ENCODE measurements at regions not wholly inside any gene's neighbourhood (a gene's known extent, or its start where the extent isn't known, plus 50 kb on each side); places are given as distances from the start of the nearest gene placed in this dataset.
"Not testable (repeated sequence)": the region's sequence is repeated elsewhere in the genome, so short reads cannot be mapped to it uniquely, and the experiment has no call there.

DNA sequence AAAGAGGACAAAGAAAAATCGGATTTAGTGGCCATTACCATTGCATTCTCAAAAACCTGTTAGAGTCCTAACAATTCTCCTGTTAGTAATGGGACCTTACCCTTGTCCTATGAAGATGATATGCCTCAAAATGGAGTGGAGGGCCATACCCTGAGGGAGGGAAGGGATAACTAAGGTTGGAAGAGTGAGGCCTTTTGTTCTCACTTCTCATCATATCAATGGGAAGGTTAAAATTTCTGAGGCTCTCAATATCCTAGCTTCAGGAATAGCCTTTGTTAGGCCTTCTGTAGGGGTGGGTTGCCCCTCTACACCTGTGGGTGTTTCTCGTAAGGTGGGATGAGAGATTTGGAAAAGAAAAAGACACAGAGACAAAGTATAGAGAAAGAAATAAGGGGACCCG, 109.4 kb upstream of the SGIP1 start:
- in situ Hi-C loops (cut with HindIII; ENCODE audit: low pct_unique_long_range_greater_than_20kb, low sequenced_read_pairs): not testable (repeated sequence)

DNA sequence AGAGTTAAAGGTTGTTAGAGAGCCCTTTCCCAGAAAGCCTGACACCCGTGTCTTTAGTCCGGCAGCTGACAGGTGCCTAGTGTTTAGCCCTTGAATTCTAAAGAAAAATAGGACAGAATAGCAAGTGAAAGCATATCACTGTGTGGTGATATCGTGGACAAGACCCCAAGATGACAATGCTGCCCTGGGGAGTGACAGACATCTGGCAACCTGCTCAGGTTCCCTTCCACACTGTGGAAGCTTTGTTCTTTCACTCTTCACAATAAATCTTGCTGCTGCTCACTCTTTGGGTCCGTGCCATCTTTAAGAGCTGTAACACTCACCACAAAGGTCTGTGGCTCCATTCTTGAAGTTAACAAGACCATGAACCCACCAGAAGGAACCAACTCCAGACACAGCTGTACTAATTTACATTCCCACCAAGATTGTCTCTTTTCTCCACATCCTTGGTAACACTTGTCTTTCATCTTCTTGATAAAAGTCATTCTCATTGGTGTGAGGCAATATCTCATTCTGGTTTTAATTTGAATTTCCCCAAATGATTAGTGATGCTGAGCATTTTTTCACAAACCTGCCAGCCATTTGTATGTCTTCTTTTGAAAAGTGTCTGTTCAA, 107.6 kb upstream of the SGIP1 start:
- in situ Hi-C loops (cut with HindIII; ENCODE audit: low pct_unique_long_range_greater_than_20kb, low sequenced_read_pairs): no loop called here
- no peak for DNase-seq (ENCODE audit: low read depth)

More for the DNA sequence above, 109.4 kb upstream of the SGIP1 start:
- not testable (repeated sequence) for DNase-seq (ENCODE audit: low read depth)

DNA sequence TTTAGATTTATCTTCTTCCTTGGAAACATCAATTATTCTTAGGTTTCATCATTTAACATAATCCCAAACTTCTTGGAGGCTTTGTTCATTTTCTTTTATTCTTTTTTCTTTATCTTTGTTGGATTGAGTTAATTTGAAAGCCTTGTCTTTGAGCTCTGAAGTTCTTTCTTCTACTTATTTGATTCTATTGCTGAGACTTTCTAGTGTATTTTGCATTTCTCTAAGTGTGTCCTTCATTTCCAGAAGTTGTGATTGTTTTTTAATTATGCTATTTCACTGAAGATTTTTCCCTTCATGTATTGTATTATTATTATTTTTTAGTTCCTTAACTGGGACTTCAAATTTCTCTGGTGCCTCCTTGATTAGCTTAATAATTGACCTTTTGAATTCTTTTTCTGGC, 103.1 kb upstream of the SGIP1 start:
- DNase-seq (ENCODE audit: low read depth); in situ Hi-C loops (cut with HindIII; ENCODE audit: low pct_unique_long_range_greater_than_20kb, low sequenced_read_pairs): not testable (repeated sequence)

GRCh38 chr1:66431999-66432398, 102.0 kb upstream of the SGIP1 start:
- in situ Hi-C loops (cut with HindIII; ENCODE audit: low pct_unique_long_range_greater_than_20kb, low sequenced_read_pairs): no loop called here
- DNase-seq (ENCODE audit: low read depth): no peak

GRCh38 chr1:66433611-66434010, 100.3 kb upstream of the SGIP1 start:
- DNase-seq (ENCODE audit: low read depth): no peak
- in situ Hi-C loops (cut with HindIII; ENCODE audit: low pct_unique_long_range_greater_than_20kb, low sequenced_read_pairs): no loop called here

GRCh38 chr1:66434096-66434495, 99.9 kb upstream of the SGIP1 start:
- in situ Hi-C loops (cut with HindIII; ENCODE audit: low pct_unique_long_range_greater_than_20kb, low sequenced_read_pairs): no loop called here
- no peak for DNase-seq (ENCODE audit: low read depth)

- in situ Hi-C loops (cut with HindIII; ENCODE audit: low pct_unique_long_range_greater_than_20kb, low sequenced_read_pairs): no loop called here
- DNase-seq (ENCODE audit: low read depth): no peak
These were observed 98.4 kb upstream of the SGIP1 start for GRCh38 chr1:66435541-66435940.

DNA sequence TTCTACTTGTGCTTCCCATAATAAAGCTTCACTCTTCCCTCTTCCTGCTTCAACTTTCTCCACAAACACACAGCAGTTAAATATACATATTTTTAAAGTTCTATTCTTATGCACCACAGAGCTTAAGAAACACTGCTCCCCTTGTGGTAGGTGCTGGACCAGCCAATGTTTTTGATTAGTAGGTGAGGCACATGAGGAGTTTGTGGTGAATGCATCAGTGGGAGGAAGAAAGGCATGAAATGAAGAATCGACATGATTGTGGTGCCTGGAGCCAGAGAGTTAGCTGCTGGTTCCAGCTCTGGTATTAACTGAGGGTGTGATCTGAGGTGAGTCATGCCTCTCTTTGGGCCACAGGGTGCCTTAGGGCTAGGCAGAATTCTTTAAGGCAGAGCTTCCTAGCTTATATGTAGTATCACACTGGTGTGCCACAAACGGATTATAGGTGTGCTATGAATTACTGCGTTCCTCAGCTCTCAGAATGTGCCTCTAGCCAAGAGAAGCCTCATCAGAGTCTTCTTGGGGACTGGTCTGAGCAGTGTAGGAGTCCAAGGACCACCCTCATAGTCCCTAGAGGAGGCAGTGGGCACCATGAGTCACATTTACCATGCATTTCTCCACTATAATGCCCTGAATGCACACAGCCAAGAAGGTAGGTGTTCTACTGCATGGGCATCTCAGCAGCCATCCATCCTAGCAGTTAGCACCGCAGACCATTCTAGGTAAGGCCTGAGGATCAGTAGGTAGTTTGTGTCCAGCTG, 97.4 kb upstream of the SGIP1 start:
- in situ Hi-C loops (cut with HindIII; ENCODE audit: low pct_unique_long_range_greater_than_20kb, low sequenced_read_pairs): no loop called here
- DNase-seq (ENCODE audit: low read depth): peak; percentile 39

- no peak for DNase-seq (ENCODE audit: low read depth)
- in situ Hi-C loops (cut with HindIII; ENCODE audit: low pct_unique_long_range_greater_than_20kb, low sequenced_read_pairs): no loop called here
These were observed 96.9 kb upstream of the SGIP1 start for GRCh38 chr1:66437136-66437401.

DNA sequence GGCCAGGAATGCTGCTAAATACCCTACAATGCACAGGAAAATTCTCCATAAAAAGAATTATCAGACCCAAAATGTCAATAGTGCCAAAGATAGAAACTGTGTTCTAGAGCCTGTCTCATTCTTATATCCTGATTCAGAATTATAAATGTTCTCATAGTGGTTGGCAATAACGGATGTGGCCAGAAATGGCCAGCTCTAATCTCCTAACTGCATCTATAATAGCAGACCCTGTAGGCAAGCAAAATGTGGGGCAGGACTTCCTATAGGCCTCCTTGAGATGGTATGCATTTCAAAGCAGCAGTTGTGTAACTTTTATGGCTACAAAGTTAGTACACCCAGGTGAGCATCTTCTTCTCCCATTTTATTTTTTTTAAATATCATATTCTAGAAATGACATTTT, 95.9 kb upstream of the SGIP1 start:
- in situ Hi-C loops (cut with HindIII; ENCODE audit: low pct_unique_long_range_greater_than_20kb, low sequenced_read_pairs): no loop called here
- DNase-seq (ENCODE audit: low read depth): no peak

DNA sequence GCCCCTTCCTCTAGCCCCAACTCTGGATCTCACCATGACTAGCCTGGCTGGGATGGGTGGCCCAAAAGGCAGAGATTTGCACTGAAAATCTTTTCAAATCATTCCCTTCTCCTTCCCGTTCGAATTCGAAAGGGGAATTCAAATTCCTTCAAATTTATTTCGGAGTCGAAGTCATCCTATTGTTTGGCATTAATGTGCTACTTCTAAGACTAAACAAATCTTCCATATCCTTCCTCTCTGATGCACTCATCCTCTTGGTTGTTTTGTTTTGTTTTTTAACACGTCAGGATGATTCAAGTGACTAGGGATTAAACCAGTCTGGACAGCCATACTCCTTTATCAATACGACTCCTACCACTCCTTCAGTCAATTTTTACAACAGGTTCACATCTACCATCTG, 95.5 kb upstream of the SGIP1 start:
- DNase-seq (ENCODE audit: low read depth): no peak
- in situ Hi-C loops (cut with HindIII; ENCODE audit: low pct_unique_long_range_greater_than_20kb, low sequenced_read_pairs): no loop called here

- in situ Hi-C loops (cut with HindIII; ENCODE audit: low pct_unique_long_range_greater_than_20kb, low sequenced_read_pairs): no loop called here
- no peak for DNase-seq (ENCODE audit: low read depth)
These were observed 94.8 kb upstream of the SGIP1 start for GRCh38 chr1:66439031-66439740.

DNA sequence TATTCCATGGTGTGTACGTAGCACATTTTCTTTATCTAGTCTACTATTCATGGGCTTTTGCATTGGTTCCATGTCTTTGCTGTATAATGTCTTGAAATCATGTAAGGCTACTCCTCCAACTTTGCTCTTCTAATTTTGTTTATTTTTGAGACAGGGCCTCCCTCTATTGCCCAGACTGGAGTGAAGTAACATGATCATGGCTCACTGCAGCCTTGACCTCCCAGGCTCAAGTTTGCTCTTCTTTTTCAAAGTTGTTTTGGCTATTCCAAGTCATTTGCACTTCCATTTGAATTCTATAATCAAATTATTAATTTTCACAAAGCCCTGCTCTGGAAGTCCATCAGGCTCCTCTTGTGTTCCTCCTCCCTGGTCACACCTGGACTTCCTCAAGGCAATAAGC, 90.2 kb upstream of the SGIP1 start:
- no peak for DNase-seq (ENCODE audit: low read depth)
- in situ Hi-C loops (cut with HindIII; ENCODE audit: low pct_unique_long_range_greater_than_20kb, low sequenced_read_pairs): no loop called here

DNA sequence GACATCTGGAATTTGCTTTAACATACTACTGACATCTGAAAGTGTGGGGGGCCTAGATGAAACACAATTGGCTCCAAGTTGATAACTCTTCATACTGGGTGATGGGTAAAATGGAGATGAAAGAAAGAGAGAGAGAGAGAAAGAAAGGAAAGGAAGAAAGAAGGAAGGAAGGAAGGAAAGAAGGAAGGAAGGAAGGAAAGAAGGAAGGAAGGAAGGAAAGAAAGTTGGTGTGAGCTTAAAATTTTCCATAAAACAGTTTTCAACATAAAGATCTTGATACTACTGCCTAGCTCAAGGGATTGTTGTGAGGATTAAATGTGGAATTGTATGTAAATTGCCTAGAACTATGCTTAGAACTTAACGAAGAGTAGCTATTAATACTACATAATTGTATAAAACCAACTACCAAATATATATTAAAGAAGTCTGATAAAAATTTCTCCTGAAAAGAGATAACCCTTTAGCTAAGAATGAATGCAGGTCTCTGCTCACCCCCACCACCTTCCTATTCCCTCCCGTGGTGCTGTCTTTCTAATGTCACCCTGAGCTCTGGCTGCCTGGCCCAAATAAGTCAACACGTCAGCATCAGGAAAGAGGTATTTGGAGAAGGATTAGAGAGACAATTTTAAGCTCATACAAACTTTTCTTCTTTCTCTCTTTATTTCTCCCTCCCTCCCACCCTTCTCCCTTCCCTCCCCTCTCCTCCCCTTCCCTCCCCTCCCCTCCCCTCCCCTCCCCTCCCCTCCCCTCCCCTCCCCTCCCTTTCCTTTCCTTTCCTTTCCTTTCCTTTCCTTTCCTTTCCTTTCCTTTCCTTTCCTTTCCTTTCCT, 89.3 kb upstream of the SGIP1 start:
- no peak for DNase-seq (ENCODE audit: low read depth)
- in situ Hi-C loops (cut with HindIII; ENCODE audit: low pct_unique_long_range_greater_than_20kb, low sequenced_read_pairs): no loop called here

- no peak for DNase-seq (ENCODE audit: low read depth)
- in situ Hi-C loops (cut with HindIII; ENCODE audit: low pct_unique_long_range_greater_than_20kb, low sequenced_read_pairs): no loop called here
These were observed 88.3 kb upstream of the SGIP1 start for GRCh38 chr1:66445492-66446181.

GRCh38 chr1:66446261-66447001, 87.5 kb upstream of the SGIP1 start:
- in situ Hi-C loops (cut with HindIII; ENCODE audit: low pct_unique_long_range_greater_than_20kb, low sequenced_read_pairs): no loop called here
- DNase-seq (ENCODE audit: low read depth): peak; percentile 63

DNA sequence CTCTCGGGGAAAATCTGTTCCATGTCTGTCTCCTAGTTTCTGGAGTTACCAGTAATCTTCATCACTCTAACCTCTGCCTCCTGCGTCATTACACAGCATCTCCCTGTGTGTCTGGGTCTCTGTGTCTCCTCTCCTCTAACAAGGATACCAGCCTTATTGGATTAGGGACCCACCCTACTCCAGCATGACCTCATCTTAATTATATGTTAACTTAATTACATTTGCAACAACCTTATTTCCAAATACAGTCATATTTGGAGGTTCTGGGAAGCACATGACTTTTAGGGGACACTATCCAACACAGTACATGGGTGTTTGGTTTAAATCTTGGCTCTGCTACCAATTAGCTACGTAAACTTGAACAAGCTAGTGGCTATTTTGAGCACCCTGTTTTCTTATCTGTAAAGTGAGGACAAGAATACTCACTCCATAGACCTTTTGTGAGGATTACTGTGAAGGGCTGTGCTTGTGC, 83.9 kb upstream of the SGIP1 start:
- in situ Hi-C loops (cut with HindIII; ENCODE audit: low pct_unique_long_range_greater_than_20kb, low sequenced_read_pairs): no loop called here
- no peak for DNase-seq (ENCODE audit: low read depth)

- in situ Hi-C loops (cut with HindIII; ENCODE audit: low pct_unique_long_range_greater_than_20kb, low sequenced_read_pairs): no loop called here
- no peak for DNase-seq (ENCODE audit: low read depth)
These were observed 83.1 kb upstream of the SGIP1 start for GRCh38 chr1:66450847-66451246.
